Upper lobe of left lung (tissue), 4 donors: ENCODE measurements at regions not wholly inside any gene's neighbourhood (a gene's known extent, or its start where the extent isn't known, plus 50 kb on each side); places are given as distances from the start of the nearest gene placed in this dataset.

ENCODE experiments used
- POLR2A ChIP-seq, 4 donors: fragments of 450-650 bp; IDR thresholded peaks; one replicate each; pipeline ENCODE4 v1.5.1; 2016 to 2017; ENCODE audit warnings: antibody characterized with exemption in 4 of 4, mild to moderate bottlenecking in 2 of 4
- POLR2AphosphoS5 ChIP-seq, 2 donors: sonication (generic); formaldehyde crosslinking; IDR thresholded peaks; one replicate each; pipeline ENCODE4 v1.5.1; 2017; ENCODE audit warnings: antibody characterized with exemption in 2 of 2
- TF ChIP-seq, protein P1 (sequence below), 6 experiments: fragments of 450-650 bp in 4 of 6; fragments of 200-600 bp in 2 of 6; sonication (generic) in 2 of 6; IDR thresholded peaks; one replicate each; pipeline ENCODE4 v1.5.1; 2016 to 2019; ENCODE audit warnings: antibody characterized with exemption in 6 of 6

DNA sequence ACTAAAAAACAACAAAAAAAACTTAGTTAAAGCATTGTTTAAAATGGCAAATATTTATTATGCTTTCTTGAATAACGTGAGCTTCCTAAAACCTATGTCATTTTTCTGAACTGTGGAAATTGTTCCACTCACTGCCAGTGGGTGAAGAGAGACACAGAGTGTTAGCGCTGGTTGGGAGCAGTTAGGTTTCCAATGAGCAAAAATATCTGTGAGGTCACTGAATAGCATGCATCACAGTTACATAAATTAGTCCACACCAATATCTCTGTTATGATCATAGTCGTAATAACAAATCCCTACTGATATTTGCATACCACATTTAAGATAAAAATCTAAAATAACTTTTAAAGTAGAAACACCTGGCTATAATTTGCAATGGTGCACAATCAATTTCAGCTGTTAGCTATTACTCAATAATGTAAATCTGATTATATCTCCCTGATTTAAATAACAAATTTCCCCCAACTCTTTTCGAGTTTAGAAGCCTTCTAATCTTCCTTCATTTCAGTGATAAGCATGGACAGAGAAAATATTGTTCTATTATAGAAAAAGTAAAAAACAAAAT is 1094.0 kb upstream of the KLHL29 start:
- TF ChIP-seq POLR2A (IDR thresholded peaks at IDR 0.05) (no peak), POLR2AphosphoS5 (IDR thresholded peaks at IDR 0.05) (no peak)
- TF ChIP-seq, protein P1, sequence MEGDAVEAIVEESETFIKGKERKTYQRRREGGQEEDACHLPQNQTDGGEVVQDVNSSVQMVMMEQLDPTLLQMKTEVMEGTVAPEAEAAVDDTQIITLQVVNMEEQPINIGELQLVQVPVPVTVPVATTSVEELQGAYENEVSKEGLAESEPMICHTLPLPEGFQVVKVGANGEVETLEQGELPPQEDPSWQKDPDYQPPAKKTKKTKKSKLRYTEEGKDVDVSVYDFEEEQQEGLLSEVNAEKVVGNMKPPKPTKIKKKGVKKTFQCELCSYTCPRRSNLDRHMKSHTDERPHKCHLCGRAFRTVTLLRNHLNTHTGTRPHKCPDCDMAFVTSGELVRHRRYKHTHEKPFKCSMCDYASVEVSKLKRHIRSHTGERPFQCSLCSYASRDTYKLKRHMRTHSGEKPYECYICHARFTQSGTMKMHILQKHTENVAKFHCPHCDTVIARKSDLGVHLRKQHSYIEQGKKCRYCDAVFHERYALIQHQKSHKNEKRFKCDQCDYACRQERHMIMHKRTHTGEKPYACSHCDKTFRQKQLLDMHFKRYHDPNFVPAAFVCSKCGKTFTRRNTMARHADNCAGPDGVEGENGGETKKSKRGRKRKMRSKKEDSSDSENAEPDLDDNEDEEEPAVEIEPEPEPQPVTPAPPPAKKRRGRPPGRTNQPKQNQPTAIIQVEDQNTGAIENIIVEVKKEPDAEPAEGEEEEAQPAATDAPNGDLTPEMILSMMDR (IDR thresholded peaks at IDR 0.05), result no peak
